ENCODE measurements at regions not wholly inside any gene's neighbourhood (a gene's known extent, or its start where the extent isn't known, plus 50 kb on each side); places are given as distances from the start of the nearest gene placed in this dataset.
"Not testable (repeated sequence)": the region's sequence is repeated elsewhere in the genome, so short reads cannot be mapped to it uniquely, and the experiment has no call there.

DNA sequence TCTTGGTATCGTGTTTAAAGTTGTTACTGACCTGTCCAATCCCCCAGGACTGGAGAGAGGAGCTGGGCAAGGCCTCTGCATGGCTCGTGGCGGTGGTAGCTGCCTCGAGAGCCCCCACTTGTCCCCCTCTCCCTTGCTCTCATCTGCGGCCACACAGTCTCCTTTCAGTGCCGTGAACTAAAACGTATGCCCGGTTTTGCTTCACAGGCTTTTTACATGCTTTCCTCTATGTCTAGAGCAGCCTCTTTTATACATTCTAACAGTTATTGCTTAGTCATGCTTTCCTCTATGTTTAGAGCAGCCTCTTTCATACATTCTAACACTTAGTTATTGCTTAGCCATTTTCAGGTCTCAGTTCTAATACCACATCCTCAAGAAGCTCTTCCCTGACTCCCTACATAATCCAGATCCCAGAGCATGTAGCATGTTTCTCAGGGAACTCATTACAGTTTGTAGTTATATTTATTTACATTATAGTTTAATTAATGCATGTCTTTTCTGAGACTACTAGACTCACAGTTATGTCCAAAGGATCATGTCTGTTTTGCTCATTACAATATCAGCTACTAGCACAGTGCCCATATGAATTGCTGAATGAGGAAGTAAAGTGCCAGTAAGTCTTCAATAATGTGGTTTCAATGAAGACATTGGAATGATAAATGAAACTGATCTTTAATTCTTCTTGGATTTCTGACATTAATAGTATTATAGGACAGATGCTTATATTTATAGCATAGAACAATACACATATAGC, 66.5 kb upstream of the TBL1XR1 start:
- peak overlapping the region; percentile 1; the same call in 1 of the 2 replicates for H3K27ac ChIP-seq (ENCODE audit: low read length)
- H2AFZ ChIP-seq (ENCODE audit: low read length), result peak overlapping the region; percentile 29; the same call in 1 of the 2 replicates
- no peaks in the 10 kb centered on the region for H3K9me2 ChIP-seq (replicated peaks; ENCODE audit: insufficient read depth, low read length)
- peak; percentile 52 for DNase-seq
- H3K4me3 ChIP-seq (ENCODE audit: low read length), result no peak overlapping the region
- H3K9me3 ChIP-seq (replicated peaks; ENCODE audit: insufficient read depth, low read length), result no peaks in the 10 kb centered on the region
- no peaks in the 10 kb centered on the region for H3F3A ChIP-seq (ENCODE audit: insufficient read depth, low read length)
- peaks cover 10% of the 10 kb centered on the region for H3K4me1 ChIP-seq (ENCODE audit: low read length)
- H3K27me3 ChIP-seq (replicated peaks; ENCODE audit: insufficient read depth, low read length), result no peaks in the 10 kb centered on the region
- TF ChIP-seq EZH2phosphoT487 (IDR thresholded peaks at IDR 0.05; ENCODE audit: low read length), result no peak
- TF ChIP-seq, protein P1, sequence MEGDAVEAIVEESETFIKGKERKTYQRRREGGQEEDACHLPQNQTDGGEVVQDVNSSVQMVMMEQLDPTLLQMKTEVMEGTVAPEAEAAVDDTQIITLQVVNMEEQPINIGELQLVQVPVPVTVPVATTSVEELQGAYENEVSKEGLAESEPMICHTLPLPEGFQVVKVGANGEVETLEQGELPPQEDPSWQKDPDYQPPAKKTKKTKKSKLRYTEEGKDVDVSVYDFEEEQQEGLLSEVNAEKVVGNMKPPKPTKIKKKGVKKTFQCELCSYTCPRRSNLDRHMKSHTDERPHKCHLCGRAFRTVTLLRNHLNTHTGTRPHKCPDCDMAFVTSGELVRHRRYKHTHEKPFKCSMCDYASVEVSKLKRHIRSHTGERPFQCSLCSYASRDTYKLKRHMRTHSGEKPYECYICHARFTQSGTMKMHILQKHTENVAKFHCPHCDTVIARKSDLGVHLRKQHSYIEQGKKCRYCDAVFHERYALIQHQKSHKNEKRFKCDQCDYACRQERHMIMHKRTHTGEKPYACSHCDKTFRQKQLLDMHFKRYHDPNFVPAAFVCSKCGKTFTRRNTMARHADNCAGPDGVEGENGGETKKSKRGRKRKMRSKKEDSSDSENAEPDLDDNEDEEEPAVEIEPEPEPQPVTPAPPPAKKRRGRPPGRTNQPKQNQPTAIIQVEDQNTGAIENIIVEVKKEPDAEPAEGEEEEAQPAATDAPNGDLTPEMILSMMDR (IDR thresholded peaks at IDR 0.05; ENCODE audit: low read length), result no peak
- no peak for TF ChIP-seq EZH2 (optimal IDR thresholded peaks at IDR 0.05; ENCODE audit: low read depth, low read length)
- no peaks in the 10 kb centered on the region for H4K20me1 ChIP-seq (ENCODE audit: insufficient read depth, low read length)
- H3K79me2 ChIP-seq (ENCODE audit: low read length), result no peaks in the 10 kb centered on the region
- no peaks in the 10 kb centered on the region for H3K36me3 ChIP-seq (replicated peaks; ENCODE audit: insufficient read depth, low read length)
- H3K4me2 ChIP-seq (ENCODE audit: low read depth, low read length), result no peak overlapping the region
- H3K9ac ChIP-seq (ENCODE audit: low read length), result no peak overlapping the region

DNA sequence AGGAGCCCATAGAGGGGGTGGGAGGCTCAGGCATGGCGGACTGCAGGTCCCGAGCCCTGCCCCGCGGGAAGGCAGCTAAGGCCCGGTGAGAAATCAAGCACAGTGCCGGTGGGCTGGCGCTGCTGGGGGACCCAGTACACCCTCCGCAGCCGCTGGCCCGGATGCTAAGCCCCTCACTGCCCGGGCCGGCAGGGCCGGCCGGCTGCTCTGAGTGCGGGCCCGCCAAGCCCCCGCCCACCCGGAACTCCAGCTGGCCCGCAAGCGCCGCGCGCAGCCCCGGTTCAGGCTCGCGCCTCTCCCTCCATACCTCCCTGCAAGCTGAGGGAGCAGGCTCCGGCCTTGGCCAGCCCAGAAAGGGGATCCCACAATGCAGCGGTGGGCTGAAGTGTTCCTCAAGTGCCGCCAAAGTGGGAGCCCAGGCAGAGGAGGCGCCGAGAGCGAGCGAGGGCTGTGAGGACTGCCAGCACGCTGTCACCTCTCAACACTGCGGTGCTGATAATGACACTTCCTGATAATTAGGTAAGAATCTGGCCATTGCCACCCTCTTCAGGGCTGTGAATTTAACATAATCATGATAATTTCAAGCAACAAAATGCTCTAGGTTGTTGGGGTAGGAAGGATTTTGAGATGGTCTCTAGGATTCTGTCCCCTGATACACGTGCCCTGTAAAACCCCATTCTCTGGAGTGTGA, 74.7 kb upstream of the TBL1XR1 start:
- not testable (repeated sequence) for H3K9ac ChIP-seq (ENCODE audit: low read length)

DNA sequence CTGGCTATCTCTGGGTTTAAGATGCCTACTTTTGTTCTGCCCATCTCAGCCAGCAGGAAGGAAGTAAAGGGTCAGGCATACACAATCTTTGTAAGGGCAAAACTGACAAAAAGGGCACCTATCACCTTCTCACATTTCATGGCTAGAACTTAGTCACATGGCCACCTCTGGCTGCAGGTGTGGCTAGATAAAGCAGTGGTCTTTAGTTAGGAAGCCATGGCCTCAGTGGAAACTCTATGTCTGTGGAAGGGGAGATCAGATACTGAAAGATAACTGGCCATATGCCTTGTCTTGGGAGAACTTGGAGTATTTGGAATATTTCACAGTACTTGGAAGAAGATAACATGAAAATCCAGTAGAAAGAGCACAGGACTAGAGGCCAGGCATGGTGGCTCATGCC, 80.7 kb upstream of the TBL1XR1 start:
- H3K4me3 ChIP-seq (ENCODE audit: low read length), result no peak overlapping the region
- no peaks in the 10 kb centered on the region for H3F3A ChIP-seq (ENCODE audit: insufficient read depth, low read length)
- H3K9me2 ChIP-seq (replicated peaks; ENCODE audit: insufficient read depth, low read length), result no peaks in the 10 kb centered on the region
- H3K36me3 ChIP-seq (replicated peaks; ENCODE audit: insufficient read depth, low read length), result no peaks in the 10 kb centered on the region
- DNase-seq, result no peak
- TF ChIP-seq EZH2 (optimal IDR thresholded peaks at IDR 0.05; ENCODE audit: low read depth, low read length), result no peak
- TF ChIP-seq EZH2phosphoT487 (IDR thresholded peaks at IDR 0.05; ENCODE audit: low read length), result no peak
- TF ChIP-seq, protein P1 (IDR thresholded peaks at IDR 0.05; ENCODE audit: low read length), result no peak
- H3K27ac ChIP-seq (ENCODE audit: low read length), result no peak overlapping the region
- H3K9ac ChIP-seq (ENCODE audit: low read length), result no peak overlapping the region
- no peak overlapping the region for H3K4me2 ChIP-seq (ENCODE audit: low read depth, low read length)
- H3K9me3 ChIP-seq (replicated peaks; ENCODE audit: insufficient read depth, low read length), result no peaks in the 10 kb centered on the region
- H4K20me1 ChIP-seq (ENCODE audit: insufficient read depth, low read length), result no peaks in the 10 kb centered on the region
- H3K79me2 ChIP-seq (ENCODE audit: low read length), result no peaks in the 10 kb centered on the region
- H3K27me3 ChIP-seq (replicated peaks; ENCODE audit: insufficient read depth, low read length), result no peaks in the 10 kb centered on the region
- H2AFZ ChIP-seq (ENCODE audit: low read length), result peak overlapping the region; percentile 14
- H3K4me1 ChIP-seq (ENCODE audit: low read length), result peaks cover 14% of the 10 kb centered on the region

More for the DNA sequence above, 74.7 kb upstream of the TBL1XR1 start:
- H3F3A ChIP-seq (ENCODE audit: insufficient read depth, low read length); H3K27ac ChIP-seq (ENCODE audit: low read length); H3K4me3 ChIP-seq (ENCODE audit: low read length); H4K20me1 ChIP-seq (ENCODE audit: insufficient read depth, low read length); H3K79me2 ChIP-seq (ENCODE audit: low read length); H3K9me2 ChIP-seq (replicated peaks; ENCODE audit: insufficient read depth, low read length); H3K4me2 ChIP-seq (ENCODE audit: low read depth, low read length); H2AFZ ChIP-seq (ENCODE audit: low read length); H3K9me3 ChIP-seq (replicated peaks; ENCODE audit: insufficient read depth, low read length); H3K36me3 ChIP-seq (replicated peaks; ENCODE audit: insufficient read depth, low read length); H3K27me3 ChIP-seq (replicated peaks; ENCODE audit: insufficient read depth, low read length); DNase-seq; H3K4me1 ChIP-seq (ENCODE audit: low read length): not testable (repeated sequence)

All from MM.1S (cell line).